Fibroblast of skin of right biceps (primary cell): ENCODE measurements at regions not wholly inside any gene's neighbourhood (a gene's known extent, or its start where the extent isn't known, plus 50 kb on each side); places are given as distances from the start of the nearest gene placed in this dataset.
A peak's percentile ranks its signal among the peaks of the same experiment; 100 is the strongest.

Source experiments
- DNase-seq: peaks from one replicate; pipeline ENCODE4 v3.0.0-alpha.2; 2013

DNA sequence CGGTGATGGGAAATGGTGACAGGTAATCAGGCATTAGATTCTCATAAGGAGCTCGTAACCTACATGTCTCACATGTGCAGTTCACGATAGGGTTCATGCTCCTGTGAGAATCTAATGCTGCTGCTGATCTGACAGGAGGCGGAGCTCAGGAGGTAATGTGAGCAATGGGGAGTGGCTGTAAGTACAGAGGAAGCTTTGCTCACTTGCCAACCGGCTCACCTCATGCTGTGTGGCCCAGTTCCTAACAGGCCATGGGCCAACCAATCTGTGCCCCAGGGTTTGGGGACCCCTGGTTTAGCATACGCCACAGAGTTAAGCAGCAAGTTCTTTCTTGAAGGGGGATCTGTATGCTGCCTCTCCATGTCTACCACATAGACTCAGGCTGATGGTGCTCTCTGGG is 133.1 kb downstream of the IQUB start:
- no peak for DNase-seq

DNA sequence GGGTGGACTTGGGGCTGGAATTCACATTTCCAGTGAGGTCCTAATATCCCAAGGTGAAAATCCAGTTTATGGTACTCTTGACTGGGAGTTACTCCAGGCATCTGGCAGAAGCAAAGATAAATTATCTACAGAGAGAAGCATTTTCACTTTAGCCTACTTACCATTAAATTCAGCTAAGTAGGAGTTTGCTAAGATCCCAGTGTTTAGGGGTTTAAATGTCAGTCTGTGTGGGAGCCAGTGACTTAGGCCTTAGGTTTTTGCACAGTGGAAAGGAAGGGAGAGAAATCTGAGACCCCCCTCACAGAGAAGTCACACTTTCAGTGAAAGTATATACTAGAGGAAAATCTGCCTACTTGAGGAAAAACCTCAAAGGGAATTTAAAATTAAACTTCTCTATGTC is 134.2 kb downstream of the IQUB start:
- no peak for DNase-seq

DNA sequence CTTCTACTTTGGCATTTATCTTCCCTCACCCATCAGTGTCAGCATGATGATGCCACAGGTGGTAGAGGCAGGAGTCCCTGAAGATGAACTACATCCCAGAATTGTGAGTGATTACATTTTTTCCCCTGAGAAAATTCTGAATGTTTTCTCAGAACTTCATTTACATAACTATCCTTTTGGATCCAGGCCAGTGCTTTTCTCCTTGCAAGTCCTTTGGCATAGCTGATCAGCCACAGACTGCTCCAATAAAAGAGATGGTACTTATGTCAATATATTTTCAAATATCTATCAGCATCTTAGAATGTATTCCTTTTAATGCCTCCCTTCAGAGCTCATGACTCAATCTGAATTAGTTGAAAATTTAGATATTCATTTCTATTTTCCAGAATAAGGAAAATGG is 135.5 kb downstream of the IQUB start:
- DNase-seq, result no peak

DNA sequence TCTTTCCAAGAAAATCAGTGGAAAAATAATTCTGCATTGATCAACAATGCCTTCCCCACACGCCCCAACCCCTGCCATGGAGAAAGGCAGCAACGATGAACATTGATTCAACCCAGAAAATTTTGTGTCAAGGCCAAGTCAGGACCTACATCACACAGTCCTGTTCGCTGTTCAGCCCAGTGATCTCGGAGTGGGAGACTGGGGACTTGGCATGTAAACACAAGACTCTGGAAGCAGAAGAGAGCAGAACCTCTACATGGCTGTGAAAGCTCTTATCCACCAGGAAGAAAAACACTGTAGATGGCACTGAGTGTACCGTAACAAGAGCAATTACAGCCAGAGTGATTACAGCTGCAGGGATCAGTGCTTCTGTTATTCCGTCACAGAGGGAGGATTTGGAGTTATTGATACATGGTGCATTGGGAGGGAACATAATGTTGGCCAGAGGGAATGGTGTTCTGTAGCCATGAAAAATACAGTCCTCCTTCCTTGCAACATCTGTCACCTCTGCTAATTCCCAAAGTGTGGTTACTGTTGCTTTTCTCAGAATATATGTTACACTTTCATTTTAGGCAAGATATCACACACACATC is 136.6 kb downstream of the IQUB start:
- no peak for DNase-seq

DNA sequence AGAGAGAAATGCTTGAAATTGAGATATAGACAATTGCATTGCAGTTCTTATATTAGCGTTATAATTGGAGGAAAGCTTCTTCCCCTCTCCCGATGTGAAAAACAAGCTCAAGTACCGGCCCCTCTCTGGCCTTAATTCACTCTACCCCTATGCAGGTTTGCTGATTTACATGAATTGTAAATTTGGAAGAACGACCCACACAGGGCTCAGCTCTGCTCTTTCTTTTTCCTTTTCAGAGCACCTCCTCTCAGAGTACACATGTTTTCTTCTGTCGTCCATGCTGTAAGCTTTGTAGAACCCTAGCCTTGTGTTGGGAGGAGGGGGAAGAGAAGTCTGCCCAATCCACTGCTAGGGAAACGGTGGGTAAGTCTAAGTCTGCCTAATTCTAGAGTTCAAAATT is 140.8 kb downstream of the IQUB start:
- DNase-seq, result no peak

DNA sequence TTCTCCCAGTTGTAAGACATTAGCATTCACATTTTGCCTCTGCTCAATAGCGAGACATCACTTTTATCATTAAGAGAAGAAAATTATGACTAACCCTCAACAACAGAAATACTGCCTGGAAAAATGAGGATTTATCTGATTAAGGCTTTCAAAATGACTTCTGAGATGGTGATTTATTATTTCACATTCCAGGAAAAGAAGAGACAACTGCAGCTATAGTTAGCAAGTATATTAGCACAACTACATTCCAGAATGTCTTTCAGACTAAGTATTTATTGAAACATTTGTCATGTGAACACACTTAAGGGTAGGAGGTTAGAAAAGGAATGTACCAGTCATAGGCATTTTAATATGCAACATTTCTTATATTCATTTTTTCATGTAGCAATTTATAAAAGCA is 162.0 kb downstream of the IQUB start:
- DNase-seq, result no peak

DNA sequence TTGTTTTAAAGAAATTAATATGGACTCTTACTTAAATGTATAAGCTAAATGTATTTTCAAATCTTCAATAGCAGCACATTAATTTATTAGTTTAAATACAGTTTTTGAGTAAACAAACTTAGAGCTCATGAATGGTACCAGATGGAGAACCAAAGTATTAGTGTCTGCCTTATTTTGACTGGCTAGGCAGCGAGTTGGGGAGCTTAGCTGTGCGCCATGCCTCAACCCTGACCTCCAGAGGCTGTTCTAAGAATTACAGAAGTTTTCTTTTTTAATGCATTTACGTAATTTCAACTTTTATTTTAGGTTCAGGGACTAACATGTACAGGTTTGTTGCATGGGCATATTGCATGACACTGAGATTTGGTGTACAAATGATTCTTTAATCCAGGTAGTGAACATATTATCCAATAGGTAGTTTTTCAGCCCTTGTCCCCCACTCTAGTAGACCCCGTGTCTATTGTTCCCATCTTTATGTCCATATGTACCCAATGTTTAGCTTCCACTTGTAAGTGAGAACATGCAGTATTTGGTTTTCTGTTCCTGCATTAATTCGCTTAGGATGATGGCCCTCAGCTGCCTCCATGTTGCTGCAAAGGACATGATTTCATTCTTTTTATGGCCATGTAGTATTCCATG is 166.8 kb downstream of the IQUB start:
- peak; percentile 0 for DNase-seq

DNA sequence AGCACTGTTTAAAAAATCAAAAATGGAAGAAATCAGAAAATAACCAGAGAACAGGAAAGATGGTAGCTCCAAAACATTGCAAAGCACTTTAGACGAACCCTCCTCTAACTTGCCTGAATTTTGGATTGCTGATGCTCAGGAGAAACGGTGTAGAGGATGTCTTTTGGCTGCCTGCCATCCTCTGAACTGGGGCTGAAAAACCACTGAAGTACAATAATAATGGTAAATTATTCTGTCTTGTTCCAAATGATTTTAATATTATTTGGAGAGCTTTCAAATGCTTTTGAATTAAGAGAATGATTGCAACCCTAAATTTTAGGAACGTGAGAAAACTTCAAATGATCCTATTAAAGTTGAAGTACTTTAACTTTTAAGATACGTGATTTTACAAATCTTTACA is 167.3 kb upstream of the SLC13A1 start:
- no peak for DNase-seq

DNA sequence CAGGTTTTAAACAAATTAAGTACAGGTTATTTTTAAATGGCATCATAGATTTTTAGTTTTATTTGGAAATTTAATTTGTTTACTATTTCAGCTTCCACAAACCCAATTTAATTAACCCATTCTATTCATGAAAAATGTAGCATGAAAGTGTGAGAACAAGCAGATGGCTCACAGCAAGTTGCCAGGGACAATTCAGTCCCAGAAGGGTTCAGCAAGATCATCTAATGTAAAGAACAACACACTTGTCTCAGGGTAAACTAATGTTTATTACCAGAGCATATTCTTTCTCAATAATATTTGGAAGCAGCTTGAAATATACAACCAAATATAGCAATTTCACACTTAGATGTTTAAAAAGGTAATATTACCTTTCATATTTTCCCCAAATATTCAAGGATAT is 166.9 kb upstream of the SLC13A1 start:
- DNase-seq, result no peak

DNA sequence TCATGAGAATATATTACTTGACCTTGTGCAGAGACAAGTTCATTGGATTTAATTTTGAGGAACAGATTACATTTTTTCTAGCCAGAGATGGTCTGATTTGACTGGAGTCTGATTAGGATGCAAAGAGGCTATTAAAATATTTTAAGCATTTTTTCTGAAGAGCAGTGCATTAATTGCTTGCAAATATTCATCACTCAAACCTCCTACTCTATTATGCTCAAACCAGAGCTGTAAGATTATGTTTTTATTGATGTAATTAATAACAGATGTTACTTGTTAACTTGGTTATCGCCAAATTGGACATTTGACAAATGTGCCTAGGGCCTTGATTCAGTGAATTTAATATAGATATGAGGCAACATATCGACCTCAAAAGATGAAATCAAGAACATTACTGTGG is 160.9 kb upstream of the SLC13A1 start:
- no peak for DNase-seq

DNA sequence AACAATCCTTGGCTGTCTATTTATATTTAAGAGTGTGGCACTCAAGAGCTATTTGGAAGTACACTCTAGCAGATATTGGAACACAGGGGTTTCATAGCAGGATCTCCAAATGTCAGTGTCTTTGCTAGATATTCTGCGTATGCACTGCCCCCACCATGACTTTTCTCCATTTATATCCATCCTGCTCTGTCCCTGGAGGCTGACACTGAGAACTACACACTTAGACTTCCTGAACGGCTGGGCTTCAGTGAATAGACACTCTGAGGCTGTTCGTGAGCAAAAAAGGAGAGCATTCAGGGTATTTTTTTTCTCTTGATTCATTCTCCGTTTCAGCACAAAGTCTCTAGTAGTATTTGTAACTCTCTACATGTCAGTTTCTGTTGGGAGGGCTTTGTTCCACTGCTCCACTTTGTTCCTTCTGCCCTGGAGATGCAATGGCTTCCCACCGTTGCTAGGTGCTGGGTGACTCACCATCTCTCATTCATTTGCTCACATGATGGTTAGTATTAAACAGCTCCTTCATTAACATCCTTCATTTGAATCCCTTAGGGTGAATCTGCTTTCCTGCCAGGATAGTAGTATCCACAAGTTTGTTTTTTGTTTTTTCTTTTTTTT is 155.9 kb upstream of the SLC13A1 start:
- DNase-seq, result no peak

DNA sequence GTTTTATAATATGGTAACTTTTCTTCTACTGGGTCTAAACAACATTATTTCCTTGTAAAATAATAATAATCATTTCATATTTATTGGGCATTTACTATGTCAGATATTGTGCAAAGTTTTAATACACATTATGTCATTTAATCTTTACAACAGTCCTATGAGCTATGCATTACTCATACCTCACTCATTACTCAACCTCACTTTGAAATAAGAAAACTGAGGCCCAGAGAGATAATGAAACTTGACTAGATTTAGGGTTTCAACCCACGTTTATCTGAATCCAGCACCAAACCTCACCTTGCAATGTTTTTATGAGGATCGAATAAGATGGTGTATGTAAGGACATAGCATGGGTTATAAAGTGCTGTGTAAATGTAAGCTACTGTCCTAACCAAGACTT is 153.2 kb upstream of the SLC13A1 start:
- no peak for DNase-seq

DNA sequence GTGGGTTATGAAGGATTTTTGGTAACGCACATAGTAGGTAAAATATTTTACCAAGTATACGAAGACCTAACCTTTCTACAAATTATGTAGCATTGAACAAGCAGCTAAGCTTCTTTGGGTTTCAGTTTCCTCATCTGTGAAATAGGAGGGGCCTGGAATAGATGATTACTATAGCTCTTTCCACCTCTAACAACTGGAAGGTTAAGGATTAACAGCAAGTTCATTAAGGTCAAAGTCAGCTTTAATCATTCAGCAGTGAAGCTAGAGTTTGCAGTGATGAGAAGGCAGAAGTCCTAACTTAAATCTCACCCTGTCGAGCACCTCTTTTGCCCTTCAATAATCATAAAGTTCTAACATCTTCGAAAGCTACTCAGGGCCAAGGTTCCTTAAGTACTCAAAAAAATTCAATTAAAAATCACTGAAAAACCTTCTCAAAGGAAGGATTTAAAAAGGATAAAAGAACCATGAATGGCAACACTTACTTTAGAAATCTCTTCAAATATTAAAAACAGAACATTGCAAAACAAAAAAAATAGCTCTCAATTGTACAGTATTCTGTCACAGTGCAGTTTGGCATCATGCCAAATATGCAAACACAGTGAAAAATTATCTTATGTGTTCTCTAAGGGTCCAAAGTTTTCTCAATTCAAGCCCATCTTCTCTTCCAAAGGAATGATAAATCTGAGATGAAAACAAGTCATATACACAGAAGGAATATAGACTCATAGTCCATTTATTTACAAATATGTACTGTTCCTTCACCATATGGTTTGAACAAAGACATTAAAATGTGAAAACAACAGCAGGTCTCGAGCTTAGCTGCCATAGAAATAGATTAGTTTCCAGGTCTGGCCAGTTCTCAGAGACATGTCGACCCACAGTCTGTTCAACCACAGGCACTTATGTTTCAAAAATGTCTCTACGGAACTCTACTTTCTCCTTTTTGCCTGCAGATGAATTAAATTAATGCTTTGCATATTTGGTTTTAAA is 152.0 kb upstream of the SLC13A1 start:
- no peak for DNase-seq

DNA sequence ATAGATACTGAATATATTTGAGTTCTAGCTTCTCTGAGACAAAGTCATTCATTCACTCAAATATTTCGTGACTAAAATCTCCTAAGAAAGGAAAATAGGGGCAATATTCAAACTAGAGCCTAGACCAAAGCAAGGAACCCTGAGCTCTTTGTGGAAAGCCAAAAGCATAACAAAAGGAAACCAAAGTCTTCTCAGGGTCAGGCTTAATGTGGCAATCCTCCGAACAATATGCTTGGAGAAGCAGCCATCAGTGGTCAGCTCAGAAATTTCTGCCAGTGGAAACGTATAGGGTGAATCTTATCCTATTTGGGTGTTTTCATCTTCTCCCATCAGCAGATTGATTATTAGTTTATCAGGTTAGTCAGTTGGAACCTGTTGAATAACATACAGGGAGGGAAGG is 151.3 kb upstream of the SLC13A1 start:
- no peak for DNase-seq

DNA sequence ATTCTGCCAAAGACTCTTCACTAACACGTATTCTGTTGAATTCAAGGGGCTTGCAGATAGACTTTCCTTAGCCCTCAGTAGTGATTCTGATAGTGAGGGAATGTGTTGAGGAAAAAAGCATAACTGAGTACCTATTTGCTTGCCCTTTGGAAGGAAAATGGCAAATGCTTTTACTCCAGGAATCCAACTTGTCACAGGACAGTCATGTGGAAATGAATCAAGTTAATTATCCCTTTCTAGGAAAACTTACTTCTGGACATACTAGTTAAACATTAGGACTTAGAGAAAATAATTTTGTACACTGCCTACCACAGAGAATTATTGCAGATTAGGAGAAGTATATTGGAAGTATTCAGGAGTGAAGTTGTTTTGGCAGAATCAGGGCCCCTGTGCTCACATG is 148.9 kb upstream of the SLC13A1 start:
- no peak for DNase-seq

DNA sequence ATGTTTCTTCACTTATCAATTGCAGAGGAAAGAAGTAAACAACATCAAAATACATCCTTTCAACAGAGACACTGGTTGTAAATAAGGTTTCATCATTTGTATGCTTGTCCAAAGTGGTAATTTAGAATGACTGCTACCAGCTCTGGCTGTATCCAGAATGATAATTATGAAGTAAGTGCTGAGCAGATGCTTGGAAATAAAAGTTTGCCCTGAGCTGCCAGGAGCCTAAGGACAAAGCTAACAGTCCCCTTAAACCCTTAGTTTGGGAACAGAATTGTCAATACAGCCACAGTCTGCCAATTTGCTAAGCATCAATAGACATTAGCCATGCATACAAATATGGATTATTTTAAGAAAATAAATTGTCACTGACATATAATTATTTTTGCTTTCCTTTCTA is 147.0 kb upstream of the SLC13A1 start:
- no peak for DNase-seq

DNA sequence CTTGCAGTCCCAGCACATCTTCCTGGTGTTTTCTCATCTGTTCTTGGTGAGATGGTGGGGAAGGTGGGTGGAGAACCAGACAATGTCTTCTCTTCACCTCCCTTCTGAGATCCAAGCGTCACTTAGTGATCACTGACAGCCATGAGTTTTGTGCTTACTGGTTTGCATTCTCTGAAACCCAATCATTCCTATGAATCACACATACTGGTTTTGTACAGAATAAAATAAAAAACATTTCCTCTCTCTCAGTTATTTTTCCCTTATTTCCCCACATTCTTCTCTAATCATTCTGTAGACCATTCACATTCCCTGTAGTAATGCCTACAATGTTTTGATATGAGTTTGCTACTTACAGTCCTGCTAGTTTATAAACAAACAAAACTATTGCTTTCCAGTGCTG is 143.8 kb upstream of the SLC13A1 start:
- no peak for DNase-seq

DNA sequence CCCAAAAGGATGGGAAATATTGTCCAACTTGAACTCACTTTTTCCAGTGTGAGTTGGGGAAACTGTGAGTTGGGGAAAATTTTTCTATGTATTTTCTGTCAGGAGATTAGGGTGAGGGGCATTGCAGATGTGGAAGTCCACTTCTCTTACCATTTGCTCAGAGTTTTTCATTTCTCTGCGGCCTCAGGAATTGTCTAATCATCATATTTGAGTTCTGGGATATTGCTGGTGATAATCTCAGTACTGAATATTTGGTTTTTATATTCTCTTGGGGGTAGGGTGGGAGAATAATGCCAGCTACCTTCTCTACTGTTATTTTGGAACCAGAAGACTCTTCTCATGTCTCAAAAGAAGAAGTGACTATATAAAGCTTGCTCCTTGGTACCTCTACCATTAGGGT is 141.3 kb upstream of the SLC13A1 start:
- DNase-seq, result no peak

DNA sequence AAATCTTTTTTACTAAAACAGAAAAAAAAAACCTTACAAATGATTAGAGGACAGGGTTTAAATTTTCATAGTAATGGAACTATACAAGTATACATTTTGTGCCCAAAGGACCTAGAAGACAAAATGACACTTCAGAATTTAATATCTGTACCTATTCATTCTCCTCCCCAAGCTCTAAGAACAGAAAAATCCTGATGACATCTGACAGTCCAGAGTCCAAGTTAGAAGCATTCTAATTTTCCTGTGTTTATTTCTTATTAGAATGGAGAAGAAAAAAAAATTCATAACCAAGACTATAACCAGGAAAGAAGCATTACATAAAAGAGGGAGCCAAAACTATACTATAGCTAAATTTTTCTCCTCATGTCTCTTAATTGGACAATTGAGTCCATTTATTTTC is 138.9 kb upstream of the SLC13A1 start:
- DNase-seq, result no peak

DNA sequence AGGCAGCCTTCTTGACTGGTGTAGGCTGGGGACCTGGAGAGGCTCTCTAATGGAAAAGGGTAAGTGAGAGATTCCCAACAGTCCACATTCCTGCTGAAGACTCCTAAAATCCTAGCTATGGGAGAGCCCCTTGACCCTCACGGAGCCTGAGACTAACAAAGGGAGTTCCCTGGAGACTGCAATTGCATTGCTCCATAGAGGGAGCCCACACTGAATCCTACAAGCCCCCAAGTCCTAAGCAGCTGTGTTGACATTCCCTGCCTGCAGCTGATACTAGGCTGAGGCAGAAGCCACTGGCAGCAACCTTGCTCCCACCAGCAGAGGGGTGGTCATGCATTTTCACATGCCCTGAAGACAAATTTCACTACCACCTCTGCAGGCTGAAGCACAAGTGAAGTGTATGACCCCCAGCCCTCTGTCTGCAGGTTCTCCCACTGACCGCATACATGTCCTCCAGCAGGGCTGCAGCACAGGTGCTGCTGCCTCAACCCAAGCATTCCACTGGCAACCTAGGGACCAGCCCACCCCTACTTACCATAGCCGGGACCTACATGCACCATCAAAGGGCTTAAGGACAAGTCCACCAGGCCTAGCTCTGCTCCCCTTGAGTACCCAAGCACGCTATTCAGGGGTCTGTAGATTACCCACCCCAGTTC is 130.3 kb upstream of the SLC13A1 start:
- no peak for DNase-seq

DNA sequence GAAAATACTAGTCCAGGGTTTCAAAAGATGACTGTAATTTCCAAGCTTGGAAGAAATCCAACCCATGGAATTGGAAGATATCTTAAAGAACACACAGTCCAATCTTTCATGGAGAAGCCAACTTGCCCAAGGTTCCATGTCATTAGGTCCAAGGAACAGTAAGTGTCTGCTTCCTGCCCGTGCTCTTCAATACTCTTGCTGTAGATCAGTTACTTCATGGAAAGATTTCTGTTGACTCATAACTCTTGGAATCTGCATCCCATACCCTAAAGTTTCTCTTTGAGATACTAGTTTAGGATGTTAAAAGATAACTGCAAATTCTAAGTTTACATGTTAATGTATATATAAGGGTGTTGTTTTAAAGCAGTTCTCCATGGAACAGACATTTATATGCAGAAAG is 127.9 kb upstream of the SLC13A1 start:
- DNase-seq, result no peak

DNA sequence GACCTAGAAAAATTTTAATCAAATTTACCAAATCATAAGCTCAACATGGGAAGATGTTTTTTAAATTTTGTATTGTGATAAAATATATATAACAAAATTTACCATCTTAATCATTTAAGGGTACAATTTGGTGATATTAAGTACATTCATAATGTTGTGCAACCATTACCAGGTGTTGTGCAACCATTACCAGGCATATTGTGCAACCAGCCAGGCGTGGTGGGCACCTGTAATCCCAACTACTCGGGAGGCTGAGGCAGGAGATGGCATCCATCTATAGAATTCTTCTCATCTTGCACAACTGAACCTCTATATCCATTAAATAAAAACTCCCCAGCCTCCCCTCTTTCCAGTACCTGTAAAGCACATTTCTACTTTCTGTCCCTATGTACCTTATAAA is 124.5 kb upstream of the SLC13A1 start:
- DNase-seq, result no peak

DNA sequence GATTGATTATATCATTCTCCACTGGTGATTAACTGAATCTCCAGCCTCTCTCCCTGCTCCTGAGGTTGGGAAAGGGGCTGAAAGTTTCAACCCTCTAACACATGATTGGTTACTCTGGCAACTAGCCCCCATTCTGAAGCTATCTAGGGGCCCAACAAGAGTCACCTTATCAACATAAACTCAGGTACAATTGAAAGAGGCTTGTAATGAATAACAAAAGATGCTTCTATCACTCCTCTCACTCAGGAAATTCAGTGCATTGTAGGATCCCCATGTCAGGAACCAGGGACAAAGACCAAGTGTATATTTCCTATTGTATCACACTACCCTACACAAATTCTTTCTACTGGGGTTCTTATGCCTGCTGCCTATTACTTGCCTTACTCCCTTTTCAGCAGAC is 123.9 kb upstream of the SLC13A1 start:
- no peak for DNase-seq
